Pancreas (tissue), 10 donors: ENCODE measurements at regions not wholly inside any gene's neighbourhood (a gene's known extent, or its start where the extent isn't known, plus 50 kb on each side); places are given as distances from the start of the nearest gene placed in this dataset.
A peak's percentile ranks its signal among the peaks of the same experiment; 100 is the strongest.

Experiments used
- ATAC-seq, 4 donors: fragments of 200-7000 bp; cut with Tn5 transposase; one replicate each; pipeline versions ENCODE4 v1.8.0 to v1.9.1; 2020; ENCODE audit warnings: mild to moderate bottlenecking in 4 of 4, moderate library complexity in 4 of 4
- DNase-seq, 6 donors: peaks; one replicate each; pipeline ENCODE4 v3.0.0-alpha.2; 2020
- FAIRE-seq: peaks from 2 replicates; lab custom pipeline; 2012; peaks lifted over from hg19 to GRCh38; lab: Jason Lieb, UNC
- H3K27ac ChIP-seq, 4 donors: fragments of 200-600 bp; sonication (generic); 1 replicate in 3 of 4; 2 replicates in 1 of 4; pipeline versions ENCODE4 v1.5.0 to v1.8.0; 2020
- H3K27me3 ChIP-seq, 4 donors: fragments of 200-600 bp; one replicate each; pipeline ENCODE4 v1.8.0; 2021
- H3K36me3 ChIP-seq, 3 donors: fragments of 200-600 bp; sonication (generic) in 1 of 3; one replicate each; pipeline versions ENCODE4 v1.5.0 to v1.8.0; 2020 to 2021
- H3K4me1 ChIP-seq, 3 donors: fragments of 200-600 bp; one replicate each; pipeline ENCODE4 v1.8.0; 2021
- H3K4me3 ChIP-seq, 4 donors: fragments of 200-600 bp; sonication (generic) in 2 of 4; one replicate each; pipeline versions ENCODE4 v1.5.0 to v1.8.0; 2020 to 2021
- H3K9me3 ChIP-seq, 4 donors: fragments of 200-600 bp; one replicate each; pipeline ENCODE4 v1.8.0; 2021
- CTCF ChIP-seq, 4 donors: fragments of 200-600 bp; sonication (generic) in 3 of 4; IDR thresholded peaks; one replicate each; pipeline versions ENCODE4 v1.5.0 to v1.8.0; 2021; ENCODE audit warnings: antibody characterized with exemption in 4 of 4
- WGBS, 2 donors: extraction: QIAGEN DNeasy Blood & Tissue Kit; methylation state at CpG; one replicate each; pipeline ENCODE4 v1.1.7; 2013; 5-methylcytosine and 5-hydroxymethylcytosine counted together
- intact Hi-C, 3 donors: fragments of 100-400 bp; cut with DNase I; formaldehyde crosslinking; loops; one replicate each; pipeline versions ENCODE4 v1.11.1 to v1.14.2; 2022
- donor health status: healthy with polysubstance abuse.
- donor health status: DM: no; HTN: no; CAD: no; lungs with moderate emphysema.
- donor health status: DM: no; HTN: no; CAD: no.
- donor health status: control.
- donor health status: control.
- donor health status: Bipolar disorder and iron deficiency.
- donor health status: DM: yes; HTN: yes; CAD: no.
- donor health status: DM: no; HTN: no; CAD: no.
- donor health status: DM: no; HTN: no; CAD: no.
- donor health status: DM: yes; HTN: yes; CAD: no.

DNA sequence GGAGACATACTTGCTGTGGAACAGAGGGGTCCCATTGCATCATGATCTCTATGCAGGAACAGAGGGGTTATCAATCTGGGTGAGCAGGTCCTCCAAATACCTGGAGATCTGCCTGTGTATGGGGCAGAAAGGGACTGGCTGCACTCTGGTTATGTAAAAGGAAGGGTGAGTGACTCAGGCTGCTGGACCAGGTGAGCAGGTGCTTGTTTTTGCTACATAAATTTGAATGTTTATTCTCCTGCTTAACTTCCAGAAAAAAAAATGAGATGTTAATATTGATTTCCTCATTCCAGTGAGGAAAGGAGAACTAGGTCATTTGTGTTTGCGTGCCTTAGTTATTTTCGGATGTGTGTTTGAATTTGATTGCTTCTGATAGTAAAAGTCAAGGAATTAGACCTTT lies 225.8 kb upstream of the TRAM1L1 start:
- DNase-seq, result no peak
- Histone ChIP-seq H3K4me1 (no peaks in the 10 kb centered on the region), H3K27me3 (no peaks in the 10 kb centered on the region), H3K4me3 (no peak overlapping the region), H3K9me3 (peaks cover 0 to 3% (median 0%) of the 10 kb centered on the region in 4 donors), H3K36me3 (no peaks in the 10 kb centered on the region), H3K27ac (no peak overlapping the region)
- TF ChIP-seq CTCF (IDR thresholded peaks at IDR 0.05), result no peak
- 11 to 12% methylated on average over 2 of the region's 2 CpGs for WGBS, 2 donors
- peak in 1 of 4 donors; percentile 41 for ATAC-seq
- intact Hi-C loops, result no loop called here
- no peak for FAIRE-seq

GRCh38 chr4:117311989-117312388 lies 226.6 kb upstream of the TRAM1L1 start:
- Histone ChIP-seq H3K9me3 (no peaks in the 10 kb centered on the region), H3K27me3 (no peaks in the 10 kb centered on the region), H3K27ac (no peak overlapping the region), H3K4me3 (no peak overlapping the region), H3K36me3 (no peaks in the 10 kb centered on the region), H3K4me1 (no peaks in the 10 kb centered on the region)
- WGBS, 2 donors, result 73 to 91% methylated on average over 3 of the region's 3 CpGs
- intact Hi-C loops, result no loop called here
- TF ChIP-seq CTCF (IDR thresholded peaks at IDR 0.05), result no peak
- FAIRE-seq (no peak), ATAC-seq (no peak), DNase-seq (no peak)

DNA sequence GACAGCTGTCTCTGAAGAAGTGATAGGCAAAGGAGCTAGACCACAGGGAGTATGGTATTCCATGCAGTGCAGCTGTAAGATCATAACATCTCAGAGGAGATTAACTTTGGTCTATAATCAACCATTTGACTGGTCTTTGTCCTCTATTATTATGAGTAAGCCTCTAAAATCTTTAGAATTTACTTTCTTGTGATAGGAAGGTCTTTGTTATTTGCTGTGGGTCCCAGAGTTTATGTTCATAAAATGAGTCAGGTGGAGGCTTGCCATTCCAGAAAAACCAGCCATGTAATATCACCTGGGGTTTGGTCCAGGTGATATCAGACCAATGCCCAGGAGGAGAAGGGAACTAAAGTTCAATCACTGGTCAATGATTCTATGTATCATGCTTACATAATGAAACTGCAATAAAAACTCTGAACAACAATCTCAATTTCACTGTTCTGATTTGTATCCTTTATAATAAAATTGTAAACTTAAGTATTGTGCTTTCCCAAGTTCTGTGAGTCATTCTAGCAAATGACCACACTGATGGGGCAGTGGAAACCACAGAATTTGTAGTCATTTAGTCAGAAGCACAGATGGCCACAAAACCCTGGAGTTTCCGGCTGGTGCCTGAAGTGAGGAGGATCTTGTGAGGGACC lies 239.6 kb upstream of the TRAM1L1 start:
- ATAC-seq (no peak), DNase-seq (no peak), FAIRE-seq (no peak)
- no peak for TF ChIP-seq CTCF (IDR thresholded peaks at IDR 0.05)
- Histone ChIP-seq H3K36me3 (no peaks in the 10 kb centered on the region), H3K4me1 (no peaks in the 10 kb centered on the region), H3K27ac (no peak overlapping the region), H3K9me3 (no peaks in the 10 kb centered on the region), H3K4me3 (no peak overlapping the region), H3K27me3 (no peaks in the 10 kb centered on the region)
- 71 to 83% methylated on average over 1 of the region's 1 CpG for WGBS, 2 donors
- intact Hi-C loops, result no loop called here

DNA sequence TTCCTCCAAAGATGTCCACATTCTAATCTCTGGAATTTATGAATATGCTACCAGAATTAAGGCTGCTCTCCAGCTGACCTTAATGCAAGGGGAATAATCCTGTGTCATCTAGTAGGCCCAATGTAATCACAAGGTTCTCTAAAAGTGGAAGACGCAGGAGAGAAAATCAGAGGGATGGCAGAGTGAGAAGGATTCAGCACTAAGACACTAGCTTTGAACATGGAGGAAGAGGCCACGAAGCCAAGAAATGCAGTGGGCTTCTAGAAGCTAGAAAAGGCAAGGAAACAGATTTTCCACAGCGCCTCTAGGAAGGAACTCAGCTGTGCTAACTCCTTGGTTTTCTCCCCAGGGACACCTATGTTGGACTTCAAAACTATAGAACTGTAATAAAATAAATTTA lies 240.7 kb upstream of the TRAM1L1 start:
- 66 to 76% methylated on average over 3 of the region's 3 CpGs for WGBS, 2 donors
- DNase-seq, result no peak

More for the DNA sequence above, 240.7 kb upstream of the TRAM1L1 start:
- Histone ChIP-seq H3K27me3 (no peaks in the 10 kb centered on the region), H3K4me3 (no peak overlapping the region), H3K9me3 (no peaks in the 10 kb centered on the region), H3K4me1 (no peaks in the 10 kb centered on the region), H3K27ac (no peak overlapping the region), H3K36me3 (no peaks in the 10 kb centered on the region)
- FAIRE-seq (no peak), ATAC-seq (no peak)
- intact Hi-C loops, result no loop called here
- no peak for TF ChIP-seq CTCF (IDR thresholded peaks at IDR 0.05)
